Fibroblast of lung (primary cell): ENCODE measurements at regions not wholly inside any gene's neighbourhood (a gene's known extent, or its start where the extent isn't known, plus 50 kb on each side); places are given as distances from the start of the nearest gene placed in this dataset.

ENCODE experiments used
- EZH2 ChIP-seq: IDR thresholded peaks from 2 replicates; pipeline ENCODE4 v1.5.1; 2012; ENCODE audit warnings: low read length, control low read depth, mild to moderate bottlenecking; ENCODE audit errors: missing control alignments
- TF ChIP-seq, protein P1 (sequence below), 2 donors: IDR thresholded peaks in 1 of 2; conservative IDR thresholded peaks in 1 of 2; 1 replicate in 1 of 2; 2 replicates in 1 of 2; pipeline ENCODE4 v1.5.1; 2011 to 2012; ENCODE audit warnings: low read length in 2 of 2, control low read depth in 1 of 2, inconsistent platforms in 1 of 2, low read depth in 1 of 2, mild to moderate bottlenecking in 1 of 2

DNA sequence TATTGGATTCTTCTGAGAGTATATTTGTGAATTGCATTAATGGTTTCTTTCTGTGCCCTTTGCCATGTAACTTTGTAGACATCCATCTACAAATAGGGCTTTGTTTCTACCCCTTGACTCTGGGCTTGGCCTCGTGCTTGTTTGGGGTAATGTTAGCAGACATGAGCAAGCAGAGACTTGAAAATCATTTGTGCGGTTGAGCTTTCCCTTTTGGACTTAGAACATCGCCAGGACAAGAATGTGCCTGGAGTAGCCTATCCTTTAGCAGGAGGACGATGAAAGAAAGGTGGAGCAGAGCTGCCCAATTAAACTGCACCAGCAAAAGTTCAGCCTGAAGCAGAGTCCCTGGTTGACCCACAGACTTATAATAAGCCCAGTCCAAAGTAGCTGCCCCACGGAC is 785.9 kb downstream of the EPHA4 start:
- TF ChIP-seq, protein P1, sequence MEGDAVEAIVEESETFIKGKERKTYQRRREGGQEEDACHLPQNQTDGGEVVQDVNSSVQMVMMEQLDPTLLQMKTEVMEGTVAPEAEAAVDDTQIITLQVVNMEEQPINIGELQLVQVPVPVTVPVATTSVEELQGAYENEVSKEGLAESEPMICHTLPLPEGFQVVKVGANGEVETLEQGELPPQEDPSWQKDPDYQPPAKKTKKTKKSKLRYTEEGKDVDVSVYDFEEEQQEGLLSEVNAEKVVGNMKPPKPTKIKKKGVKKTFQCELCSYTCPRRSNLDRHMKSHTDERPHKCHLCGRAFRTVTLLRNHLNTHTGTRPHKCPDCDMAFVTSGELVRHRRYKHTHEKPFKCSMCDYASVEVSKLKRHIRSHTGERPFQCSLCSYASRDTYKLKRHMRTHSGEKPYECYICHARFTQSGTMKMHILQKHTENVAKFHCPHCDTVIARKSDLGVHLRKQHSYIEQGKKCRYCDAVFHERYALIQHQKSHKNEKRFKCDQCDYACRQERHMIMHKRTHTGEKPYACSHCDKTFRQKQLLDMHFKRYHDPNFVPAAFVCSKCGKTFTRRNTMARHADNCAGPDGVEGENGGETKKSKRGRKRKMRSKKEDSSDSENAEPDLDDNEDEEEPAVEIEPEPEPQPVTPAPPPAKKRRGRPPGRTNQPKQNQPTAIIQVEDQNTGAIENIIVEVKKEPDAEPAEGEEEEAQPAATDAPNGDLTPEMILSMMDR (conservative IDR thresholded peaks at IDR 0.05 in 1 of 2, IDR thresholded peaks at IDR 0.05 in 1 of 2; ENCODE audit: low read depth in 1 of 2, low read length in 2 of 2) = no peak
- no peak for TF ChIP-seq EZH2
